Heart right ventricle (tissue), 16 donors: ENCODE measurements at regions not wholly inside any gene's neighbourhood (a gene's known extent, or its start where the extent isn't known, plus 50 kb on each side); places are given as distances from the start of the nearest gene placed in this dataset.

ENCODE experiments used
- ATAC-seq, 8 donors: fragments of 200-7000 bp; cut with Tn5 transposase; one replicate each; pipeline ENCODE4 v1.9.1; 2020; ENCODE audit warnings: mild to moderate bottlenecking in 8 of 8, moderate library complexity in 8 of 8, moderate number of reproducible peaks in 1 of 8
- DNase-seq, 2 donors: peaks; one replicate each; pipeline ENCODE4 v3.0.0-alpha.2; 2020
- H3K27ac ChIP-seq, 10 donors: fragments of 200-600 bp; sonication (generic) in 2 of 10; one replicate each; pipeline versions ENCODE4 v1.5.0 to v1.8.0; 2020 to 2022; ENCODE audit warnings: mild to moderate bottlenecking in 3 of 10
- H3K27me3 ChIP-seq, 7 donors: fragments of 200-600 bp; one replicate each; pipeline ENCODE4 v1.8.0; 2021 to 2022; ENCODE audit warnings: mild to moderate bottlenecking in 2 of 7
- H3K36me3 ChIP-seq, 9 donors: fragments of 200-600 bp; sonication (generic) in 1 of 9; one replicate each; pipeline versions ENCODE4 v1.5.0 to v1.8.0; 2020 to 2022; ENCODE audit warnings: mild to moderate bottlenecking in 2 of 9
- H3K4me1 ChIP-seq, 9 donors: fragments of 200-600 bp; sonication (generic) in 1 of 9; one replicate each; pipeline versions ENCODE4 v1.5.0 to v1.8.0; 2020 to 2022; ENCODE audit warnings: mild to moderate bottlenecking in 4 of 9
- H3K4me3 ChIP-seq, 10 donors: fragments of 200-600 bp; sonication (generic) in 2 of 10; one replicate each; pipeline versions ENCODE4 v1.5.0 to v1.8.0; 2020 to 2022; ENCODE audit warnings: mild to moderate bottlenecking in 7 of 10, moderate library complexity in 2 of 10
- H3K9me3 ChIP-seq, 11 donors: fragments of 200-600 bp in 10 of 11; sonication (generic) in 2 of 11; one replicate each; pipeline versions ENCODE4 v1.5.0 to v1.8.0; 2013 to 2022; ENCODE audit warnings: mild to moderate bottlenecking in 2 of 11, control low read depth in 1 of 11, moderate library complexity in 1 of 11
- CTCF ChIP-seq, 9 donors: fragments of 200-600 bp; sonication (generic) in 2 of 9; IDR thresholded peaks; one replicate each; pipeline versions ENCODE4 v1.5.0 to v1.8.0; 2021 to 2022; ENCODE audit warnings: antibody characterized with exemption in 9 of 9, mild to moderate bottlenecking in 5 of 9, moderate library complexity in 1 of 9
- WGBS, 2 donors: extraction: QIAGEN DNeasy Blood & Tissue Kit; methylation state at CpG; one replicate each; pipeline ENCODE4 v1.1.7; 2013; ENCODE audit warnings: inconsistent platforms in 1 of 2; 5-methylcytosine and 5-hydroxymethylcytosine counted together
- intact Hi-C, 10 donors: fragments of 100-400 bp; cut with DNase I; formaldehyde crosslinking; loops; one replicate each; pipeline versions ENCODE4 v1.11.1 to v1.14.2; 2022
- donor health status: Arrhythmogenic right ventricular cardiomyopathy.
- donor health status: ischemic (EF 13 %, LVEDD 7.1; RV severe dilation, severe dysfunction).
- donor health status: healthy with polysubstance abuse.
- donor health status: DM: no; HTN: yes; CAD: no.
- donor health status: DM: no; HTN: no; CAD: no.
- donor health status: ischemic (EF 25% LVEDD 6.9; RV normal size, moderate dysfunction).
- donor health status: ischemic (EF 25% LVEDD 5.7; RV mildly dilated, moderate dysfunction).
- donor health status: healthy.
- donor health status: DM: yes; HTN: yes; CAD: no.
- donor health status: Ischemic cardiomyopathy.
- donor health status: ischemic (EF 35%, LVEDD 5.7; RV mildly dilated, moderate dysfunction).
- donor health status: nonischemic (EF 11% LVEDD 7.7; RV severe dilation, severe dysfunction).
- donor health status: DM: yes; HTN: yes; CAD: no.
- donor health status: PGD.
- donor health status: ischemic (EF 29% LVEDD 5.4; RV normal size, mild dysfunction).
- donor health status: nonischemic (EF 23%, LVEDD 6.1; RV moderate dilation, normal function).

GRCh38 chr13:80259159-80259558, 81.8 kb downstream of the SPRY2 start:
- intact Hi-C loops = no loop called here
- Histone ChIP-seq H3K27ac (no peak overlapping the region), H3K36me3 (no peaks in the 10 kb centered on the region), H3K4me1 (no peaks in the 10 kb centered on the region), H3K27me3 (no peaks in the 10 kb centered on the region), H3K9me3 (peaks cover 0 to 15% (median 0%) of the 10 kb centered on the region in 11 donors), H3K4me3 (no peak overlapping the region)
- DNase-seq = no peak
- no peak for ATAC-seq
- 89 to 96% methylated on average over 1 of the region's 1 CpG for WGBS, 2 donors
- no peak for TF ChIP-seq CTCF (IDR thresholded peaks at IDR 0.05)

GRCh38 chr13:80256352-80256932, 84.5 kb downstream of the SPRY2 start:
- Histone ChIP-seq H3K27ac (no peak overlapping the region), H3K4me3 (no peak overlapping the region), H3K4me1 (no peaks in the 10 kb centered on the region), H3K36me3 (no peaks in the 10 kb centered on the region), H3K27me3 (no peaks in the 10 kb centered on the region), H3K9me3 (peaks cover 0 to 4% (median 0%) of the 10 kb centered on the region in 11 donors)
- ATAC-seq (no peak), DNase-seq (no peak)
- intact Hi-C loops = no loop called here
- no peak for TF ChIP-seq CTCF (IDR thresholded peaks at IDR 0.05)
- WGBS, 2 donors = 85 to 88% methylated on average over 7 of the region's 7 CpGs

GRCh38 chr13:80255946-80256345, 85.0 kb downstream of the SPRY2 start:
- 95 to 98% methylated on average over 1 of the region's 1 CpG for WGBS, 2 donors
- Histone ChIP-seq H3K27ac (no peak overlapping the region), H3K36me3 (no peaks in the 10 kb centered on the region), H3K27me3 (no peaks in the 10 kb centered on the region), H3K4me3 (no peak overlapping the region), H3K4me1 (no peaks in the 10 kb centered on the region), H3K9me3 (peaks cover 0 to 3% (median 0%) of the 10 kb centered on the region in 11 donors)
- ATAC-seq (no peak), DNase-seq (no peak)
- TF ChIP-seq CTCF (IDR thresholded peaks at IDR 0.05) = no peak
- intact Hi-C loops = no loop called here

- H3K4me3 ChIP-seq = no peak overlapping the region
- no peak for TF ChIP-seq CTCF (IDR thresholded peaks at IDR 0.05)
- no peaks in the 10 kb centered on the region for H3K27me3 ChIP-seq
- ATAC-seq = no peak
- DNase-seq = peak in 1 of 2 donors; percentile 11
- no peak overlapping the region for H3K27ac ChIP-seq
- H3K4me1 ChIP-seq = peaks cover 0 to 9% (median 0%) of the 10 kb centered on the region in 9 donors
- intact Hi-C loops = no loop called here
- 57 to 65% methylated on average over 2 of the region's 2 CpGs for WGBS, 2 donors
- no peaks in the 10 kb centered on the region for H3K36me3 ChIP-seq
- H3K9me3 ChIP-seq = no peaks in the 10 kb centered on the region
Observed at GRCh38 chr13:80251403-80251802, 89.5 kb downstream of the SPRY2 start.
